ENCODE measurements at regions not wholly inside any gene's neighbourhood (a gene's known extent, or its start where the extent isn't known, plus 50 kb on each side); places are given as distances from the start of the nearest gene placed in this dataset.
A peak's percentile ranks its signal among the peaks of the same experiment; 100 is the strongest.

GRCh38 chr4:19693936-19694570, 557.7 kb upstream of the SLIT2 start:
- peak; percentile 26 for DNase-seq
- Histone ChIP-seq H3K4me1 (ENCODE audit: insufficient read depth, low read length) (no peaks in the 10 kb centered on the region; the same call in 1 of the 2 replicates), H4K20me1 (ENCODE audit: control insufficient read depth, insufficient read depth, insufficient read length) (no peaks in the 10 kb centered on the region), H3K9ac (ENCODE audit: extremely low read depth, insufficient read length, low read length) (no peak overlapping the region), H3K4ac (ENCODE audit: low read depth, low read length) (no peak overlapping the region), H3K27me3 (ENCODE audit: insufficient read depth, low read length) (no peaks in the 10 kb centered on the region), H2BK12ac (ENCODE audit: insufficient read length, low read depth, low read length) (no peak overlapping the region), H3K79me1 (ENCODE audit: insufficient read depth, low read depth, low read length, poor library complexity, severe bottlenecking) (no peaks in the 10 kb centered on the region), H3K79me2 (ENCODE audit: insufficient read depth, low read length) (no peaks in the 10 kb centered on the region), H3K9me3 (ENCODE audit: control insufficient read depth, low read depth, low read length) (no peaks in the 10 kb centered on the region), H3K27ac (ENCODE audit: insufficient read length, low read depth, low read length) (no peak overlapping the region), H3K23ac (ENCODE audit: insufficient read length, low read depth, low read length) (no peak overlapping the region), H3T11ph (ENCODE audit: low read length) (no peak overlapping the region), H3K4me2 (ENCODE audit: insufficient read depth, insufficient read length, low read length) (no peak overlapping the region), H4K8ac (replicated peaks; ENCODE audit: insufficient read length, low read depth, low read length) (no peak overlapping the region), H3K18ac (ENCODE audit: insufficient read length, low read depth, low read length) (no peak overlapping the region), H2BK5ac (ENCODE audit: insufficient read length, low read length) (no peak overlapping the region), H3K23me2 (ENCODE audit: insufficient read length, low read depth, low read length, poor library complexity, severe bottlenecking) (no peaks in the 10 kb centered on the region), H2BK15ac (ENCODE audit: low read depth, low read length) (peak overlapping the region; percentile 97), H2BK120ac (ENCODE audit: low read depth, low read length, poor library complexity, severe bottlenecking) (no peak overlapping the region), H3K56ac (ENCODE audit: insufficient read length, low read depth, low read length) (no peak overlapping the region), H2AK5ac (ENCODE audit: insufficient read length, low read length) (no peak overlapping the region), H4K5ac (ENCODE audit: insufficient read length, low read depth, low read length) (no peak overlapping the region), H2AFZ (ENCODE audit: low read length) (no peak overlapping the region), H3K14ac (ENCODE audit: insufficient read depth, low read length) (no peak overlapping the region), H2BK20ac (ENCODE audit: low read depth, low read length, poor library complexity, severe bottlenecking) (no peak overlapping the region), H4K91ac (ENCODE audit: insufficient read length, low read depth, low read length) (no peak overlapping the region)
- Mint-ChIP-seq H3K27me3 (ENCODE audit: low read depth) (no peaks in the 10 kb centered on the region), H3K4me1 (peaks cover 5 to 7% of the 10 kb centered on the region in 2 experiments), H3K4me3 (no peak overlapping the region), H3K9me3 (peaks cover 5 to 13% of the 10 kb centered on the region in 2 experiments), H3K27ac (no peak overlapping the region; a peak in 1 of 7 replicates), H3K36me3 (ENCODE audit: insufficient read depth in 1 of 3, low read depth in 3 of 3) (peaks cover 0 to 5% (median 0%) of the 10 kb centered on the region in 3 experiments; a peak in 2 of 7 replicates)
- TF ChIP-seq CTCF (conservative IDR thresholded peaks at IDR 0.05), result no peak
- WGBS (ENCODE audit: extremely low coverage, insufficient read length, low lambda C conversion rate), result no CpG with 5 or more reads among the region's 5 CpGs
